ENCODE measurements at regions not wholly inside any gene's neighbourhood (a gene's known extent, or its start where the extent isn't known, plus 50 kb on each side); places are given as distances from the start of the nearest gene placed in this dataset.

GRCh38 chr16:22967521-22968095 is 153.6 kb downstream of the HS3ST2 start:
- Mint-ChIP-seq H3K4me3 (no peak overlapping the region), H3K27ac (no peak overlapping the region), H3K9me3 (peaks cover 0 to 6% (median 0%) of the 10 kb centered on the region in 3 donors), H3K4me1 (no peaks in the 10 kb centered on the region), H3K27me3 (peaks cover 17% of the 10 kb centered on the region), H3K36me3 (no peaks in the 10 kb centered on the region)

Measured in IgD-negative memory B cell (primary cell).